NCI-H69 (cell line): ENCODE measurements at regions not wholly inside any gene's neighbourhood (a gene's known extent, or its start where the extent isn't known, plus 50 kb on each side); places are given as distances from the start of the nearest gene placed in this dataset.

Source experiments
- DNase-seq: peaks from one replicate; lab custom pipeline; 2025; lab: John Stamatoyannopoulos, UW

DNA sequence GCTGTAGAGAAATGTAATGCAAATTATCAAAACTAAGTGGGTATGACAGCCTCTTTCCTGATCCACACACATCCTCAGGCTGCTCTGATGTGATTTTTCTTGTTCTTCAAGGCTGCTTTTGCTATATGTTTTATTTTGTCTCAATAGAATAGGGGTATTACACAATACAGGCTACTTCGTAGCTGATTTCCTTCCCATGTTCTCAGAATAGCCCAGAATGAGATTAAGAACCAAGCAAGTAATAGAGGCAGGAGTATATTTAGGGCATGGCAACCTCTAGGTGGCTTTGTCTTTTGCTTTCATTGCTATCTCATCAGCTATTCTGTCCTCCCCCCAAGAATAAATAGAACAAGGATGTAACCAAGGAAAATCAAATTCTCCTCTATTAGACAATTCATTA, 241.8 kb downstream of the ALDH8A1 start:
- no peak for DNase-seq

DNA sequence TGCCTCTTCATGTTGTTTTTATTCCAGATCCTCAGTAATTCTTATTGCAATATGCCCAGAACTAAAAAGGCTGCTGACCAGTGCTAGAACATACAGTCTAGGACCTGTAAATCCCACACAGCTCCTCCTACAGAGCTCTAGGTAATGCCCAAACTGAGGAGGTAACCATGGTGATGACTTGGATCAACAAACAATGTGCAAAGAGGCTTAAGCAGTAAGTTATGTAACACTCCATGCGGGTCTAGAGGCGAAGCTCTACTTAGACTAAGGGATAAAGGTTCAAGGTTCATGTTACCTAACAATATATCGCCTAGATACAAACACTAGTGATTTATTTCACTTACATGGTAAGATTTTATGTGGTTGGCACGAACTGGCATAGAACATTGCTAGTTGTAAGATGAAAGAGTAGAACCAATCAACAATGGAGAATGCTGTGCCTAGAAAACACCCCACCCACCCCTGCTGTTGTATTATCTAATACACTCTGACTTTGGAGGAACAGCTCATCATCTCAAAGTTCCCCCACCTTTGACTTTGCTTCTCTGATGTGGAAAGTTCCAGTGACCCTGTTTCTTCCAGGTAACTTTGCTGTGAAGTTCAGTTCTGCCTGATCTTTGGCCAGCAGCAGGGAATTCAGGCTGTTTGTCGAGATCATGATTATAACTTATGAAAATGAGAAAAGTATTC, 242.4 kb downstream of the ALDH8A1 start:
- DNase-seq: peak; percentile 12

DNA sequence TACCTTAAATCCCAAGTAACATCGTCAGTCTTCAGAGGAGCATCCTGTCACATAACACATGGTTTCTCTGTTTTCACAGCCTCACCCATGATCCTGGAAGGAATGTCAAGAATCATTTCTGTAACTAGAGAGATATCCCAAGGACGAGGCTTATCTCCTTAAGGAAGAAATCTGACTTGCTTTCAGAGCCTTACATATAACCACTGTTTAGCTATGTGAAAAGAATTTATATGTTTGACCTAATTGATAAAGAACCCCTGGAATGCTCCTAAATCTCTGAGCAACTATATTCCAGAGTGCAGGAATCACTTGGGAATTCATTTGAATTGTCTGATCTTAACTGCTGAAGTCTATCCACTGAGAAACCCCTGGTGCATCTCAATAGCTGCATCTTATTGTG, 243.1 kb downstream of the ALDH8A1 start:
- no peak for DNase-seq

DNA sequence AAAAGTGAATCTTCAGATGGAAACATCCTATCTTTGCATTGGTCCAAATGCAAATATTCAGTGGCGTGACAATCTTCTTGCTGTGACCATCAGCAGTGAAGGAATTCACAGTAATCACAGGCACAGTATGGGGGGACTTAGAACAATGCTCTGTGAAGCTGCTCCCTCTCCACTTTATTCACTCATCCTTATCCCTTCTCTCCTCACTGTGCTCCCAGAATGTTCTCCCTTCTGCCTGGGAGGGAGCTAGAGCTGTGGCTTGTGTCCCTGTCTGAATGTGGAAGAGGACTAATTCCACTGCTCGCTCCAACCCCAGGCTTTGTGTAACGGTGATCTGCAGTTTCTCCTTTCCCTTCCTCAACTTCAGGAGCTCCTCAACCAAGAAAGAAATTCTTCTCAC, 243.7 kb downstream of the ALDH8A1 start:
- DNase-seq: no peak

DNA sequence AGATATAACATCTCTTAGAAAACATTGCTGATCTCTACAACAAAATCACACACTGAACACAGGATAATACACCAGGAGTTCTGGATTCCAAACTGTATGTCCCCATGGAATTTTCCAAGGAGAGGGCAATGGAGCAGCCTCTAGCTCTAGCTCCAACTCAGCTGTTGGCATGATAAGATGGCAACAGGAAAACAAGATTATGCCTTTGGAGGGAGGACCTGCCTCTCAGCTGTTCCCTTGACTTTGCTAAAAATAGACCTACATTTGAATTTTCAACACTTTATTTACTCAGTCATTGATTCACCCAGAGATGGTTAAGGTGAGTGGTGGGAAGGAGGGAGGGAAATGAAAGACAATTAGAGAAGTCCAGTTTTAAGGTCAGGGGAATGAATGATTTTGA, 246.7 kb downstream of the ALDH8A1 start:
- DNase-seq: no peak

DNA sequence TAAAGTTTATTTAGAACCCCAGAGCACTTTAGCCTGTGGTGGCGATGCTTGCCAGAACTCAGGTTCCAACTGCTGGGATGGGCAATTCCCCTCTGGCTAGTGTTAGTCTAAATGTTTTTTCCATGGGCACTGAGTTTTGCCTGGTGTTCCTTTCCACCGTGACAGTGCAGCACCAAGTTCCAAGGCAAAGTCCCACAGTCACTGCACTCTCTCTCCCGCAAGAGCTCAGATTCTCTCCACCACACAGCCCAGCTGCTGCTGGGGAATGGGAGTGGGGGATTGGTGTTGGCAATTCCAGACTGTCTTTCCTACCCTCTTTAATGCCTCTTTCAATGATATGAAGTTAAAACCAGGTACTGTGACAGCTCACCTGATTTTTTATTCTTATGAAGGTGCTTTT, 247.6 kb downstream of the ALDH8A1 start:
- no peak for DNase-seq

DNA sequence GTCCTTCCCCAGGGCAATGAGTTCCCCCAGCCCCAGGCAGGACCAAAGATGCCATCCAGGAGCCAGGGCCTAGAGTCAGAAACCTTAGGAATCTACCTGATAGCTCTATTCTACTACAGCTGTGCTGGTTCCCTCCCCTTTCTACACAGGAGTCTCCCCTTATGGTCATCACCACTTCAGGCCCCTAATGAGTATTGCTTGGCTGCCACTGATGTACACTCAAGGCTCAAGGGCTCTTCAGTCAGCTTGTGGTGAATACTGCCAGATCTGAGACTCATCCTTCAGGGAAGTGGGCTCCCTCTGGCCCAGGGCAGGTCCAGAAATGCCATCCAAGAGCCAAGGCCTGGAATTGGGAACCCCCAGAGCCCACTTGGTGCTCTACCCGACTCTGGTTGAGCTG, 248.6 kb downstream of the ALDH8A1 start:
- DNase-seq: no peak

DNA sequence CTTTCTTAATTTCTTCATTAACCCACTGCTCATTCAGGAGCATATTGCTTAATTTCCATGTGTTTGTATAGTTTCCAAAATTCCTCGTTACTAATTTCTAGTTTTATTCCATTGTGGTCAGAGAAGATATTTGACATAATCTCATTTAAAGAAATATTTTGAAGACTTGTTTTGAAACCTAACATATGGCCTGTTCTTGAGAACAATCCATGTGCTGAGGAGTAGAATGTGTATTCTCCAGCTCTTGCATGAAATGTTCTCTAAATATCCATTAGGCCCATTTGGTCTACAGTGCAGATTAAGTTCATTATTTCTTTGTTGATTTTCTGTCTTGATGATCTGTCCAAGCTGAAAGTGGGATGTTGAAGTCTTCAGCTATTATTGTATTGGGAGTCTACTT, 251.7 kb downstream of the ALDH8A1 start:
- no peak for DNase-seq

DNA sequence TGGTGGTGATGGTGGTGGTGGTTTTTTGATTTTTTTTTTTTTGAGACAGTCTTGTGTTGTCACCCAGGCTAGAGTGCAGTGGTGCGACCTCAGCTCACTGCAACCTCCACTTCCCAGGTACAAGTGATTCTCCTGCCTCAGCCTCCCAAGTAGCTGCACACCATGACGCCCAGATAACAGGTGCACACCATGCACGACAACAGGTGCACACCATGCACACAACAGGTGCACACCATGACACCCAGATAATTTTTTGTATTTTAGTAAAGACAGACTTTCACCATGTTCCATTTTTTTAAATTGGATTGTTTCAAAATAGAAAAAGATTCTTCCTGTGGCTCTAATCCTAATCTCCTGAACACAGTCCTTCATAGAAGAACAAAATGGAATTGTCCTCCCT, 257.9 kb downstream of the ALDH8A1 start:
- DNase-seq: no peak

DNA sequence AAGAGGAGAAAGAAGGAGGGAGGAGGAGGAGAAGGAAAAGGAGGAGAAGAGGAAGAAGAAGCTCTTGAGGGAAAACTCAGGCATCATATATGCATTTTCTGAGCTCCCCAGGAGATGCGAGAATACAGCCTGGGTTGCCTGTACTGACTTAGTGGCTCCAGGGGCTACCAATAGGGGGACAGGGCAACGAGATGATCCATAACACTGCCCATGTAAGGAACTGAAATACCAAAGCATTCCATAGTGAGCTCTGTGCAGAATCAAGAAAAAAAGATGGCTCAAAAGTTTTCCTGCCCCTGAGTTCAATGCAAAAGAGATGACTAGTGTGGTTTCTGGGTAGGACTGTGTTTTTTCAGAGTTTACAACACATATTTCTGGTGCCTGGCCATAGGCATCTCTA, 258.7 kb downstream of the ALDH8A1 start:
- no peak for DNase-seq

DNA sequence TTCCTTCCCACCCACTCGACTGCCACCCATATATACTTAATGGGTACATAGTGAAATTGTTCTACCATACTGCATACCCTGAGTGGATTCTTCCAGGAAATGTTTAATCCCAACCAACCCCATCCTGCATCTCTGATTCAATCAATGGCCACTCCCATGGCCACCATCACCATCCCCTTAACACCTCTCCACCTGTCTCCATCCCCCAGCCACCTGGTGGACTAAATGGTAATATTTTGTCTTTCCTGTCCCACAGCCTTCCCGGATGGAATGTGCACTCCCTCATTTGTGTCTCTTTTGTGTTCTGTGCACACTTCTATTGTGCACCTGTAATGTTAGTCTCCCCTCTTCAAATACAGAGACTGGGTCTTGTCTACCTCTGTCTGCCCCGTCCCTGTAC, 259.9 kb downstream of the ALDH8A1 start:
- DNase-seq: no peak

DNA sequence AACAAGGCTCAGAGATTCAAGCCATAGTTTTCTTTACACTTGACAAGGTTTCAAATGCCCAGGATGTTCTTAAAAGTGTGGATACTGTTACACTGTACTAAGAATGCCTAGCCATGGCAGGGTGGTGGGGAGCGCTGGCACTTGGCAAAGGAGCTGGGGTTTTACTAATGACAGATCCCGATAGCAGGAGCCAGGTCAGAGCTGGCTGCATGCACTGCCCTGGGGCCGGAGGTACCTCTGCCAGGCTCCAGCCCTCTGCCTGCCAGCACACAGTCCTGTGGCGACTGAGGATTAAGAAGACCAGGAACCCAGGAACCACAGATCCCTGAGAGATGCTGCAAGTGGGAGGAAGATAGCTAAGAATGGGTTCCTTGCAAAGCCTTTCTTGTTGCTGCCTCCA, 260.3 kb downstream of the ALDH8A1 start:
- no peak for DNase-seq

DNA sequence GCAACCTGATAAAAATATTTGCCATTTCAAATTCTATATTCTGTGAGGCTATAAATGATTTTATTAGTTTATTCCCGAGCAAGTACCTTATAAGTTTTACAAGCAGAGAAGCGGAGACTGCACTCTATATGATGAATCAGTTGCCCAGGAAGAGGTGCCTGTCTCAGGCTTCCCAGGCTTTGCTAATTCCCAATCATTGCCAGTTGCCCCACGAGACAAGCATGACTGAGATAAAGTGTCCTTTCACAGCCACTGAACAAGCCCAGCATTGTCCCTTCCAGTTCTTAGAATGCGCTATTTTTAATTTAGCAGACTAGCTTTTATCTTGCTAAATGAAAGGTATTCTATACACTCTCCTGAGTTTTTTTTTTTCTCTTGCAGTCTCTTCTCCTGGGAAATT, 260.7 kb downstream of the ALDH8A1 start:
- DNase-seq: no peak

DNA sequence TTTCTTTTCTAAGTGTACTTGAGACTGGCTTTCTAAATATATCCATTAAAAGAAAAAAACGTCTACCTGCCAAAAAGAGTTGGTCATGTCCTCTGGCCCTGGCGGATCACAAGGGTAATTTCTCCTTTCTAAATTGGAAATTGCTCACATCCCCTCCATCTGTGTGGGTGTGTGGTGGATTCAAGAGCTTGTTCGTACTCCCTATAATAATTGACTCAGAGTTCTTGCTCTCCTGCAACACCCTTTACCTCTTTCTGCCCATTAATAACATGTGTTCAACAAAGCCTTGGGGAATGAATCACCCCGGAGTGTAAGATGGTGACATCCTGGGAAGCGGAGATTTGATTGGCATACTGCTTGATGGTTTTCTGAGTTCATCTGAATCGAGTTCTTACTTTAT, 263.8 kb downstream of the ALDH8A1 start:
- DNase-seq: no peak

DNA sequence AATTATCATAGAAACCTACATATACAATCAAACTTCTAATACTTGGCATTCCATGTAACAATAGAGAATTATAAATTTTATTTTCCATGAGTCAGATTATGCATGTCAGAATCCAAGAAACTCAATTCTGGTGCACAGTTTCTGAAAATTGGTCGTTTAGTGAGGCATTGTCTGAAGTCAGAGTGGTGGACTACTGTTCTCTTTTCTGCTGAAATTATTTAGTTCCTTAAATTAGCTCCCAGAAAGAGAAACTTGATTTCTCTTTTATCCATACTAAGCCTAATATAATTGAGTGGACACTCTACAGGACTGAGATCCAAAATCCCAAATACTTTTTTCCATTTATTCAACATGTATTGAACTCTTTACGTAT, 265.5 kb downstream of the ALDH8A1 start:
- no peak for DNase-seq

DNA sequence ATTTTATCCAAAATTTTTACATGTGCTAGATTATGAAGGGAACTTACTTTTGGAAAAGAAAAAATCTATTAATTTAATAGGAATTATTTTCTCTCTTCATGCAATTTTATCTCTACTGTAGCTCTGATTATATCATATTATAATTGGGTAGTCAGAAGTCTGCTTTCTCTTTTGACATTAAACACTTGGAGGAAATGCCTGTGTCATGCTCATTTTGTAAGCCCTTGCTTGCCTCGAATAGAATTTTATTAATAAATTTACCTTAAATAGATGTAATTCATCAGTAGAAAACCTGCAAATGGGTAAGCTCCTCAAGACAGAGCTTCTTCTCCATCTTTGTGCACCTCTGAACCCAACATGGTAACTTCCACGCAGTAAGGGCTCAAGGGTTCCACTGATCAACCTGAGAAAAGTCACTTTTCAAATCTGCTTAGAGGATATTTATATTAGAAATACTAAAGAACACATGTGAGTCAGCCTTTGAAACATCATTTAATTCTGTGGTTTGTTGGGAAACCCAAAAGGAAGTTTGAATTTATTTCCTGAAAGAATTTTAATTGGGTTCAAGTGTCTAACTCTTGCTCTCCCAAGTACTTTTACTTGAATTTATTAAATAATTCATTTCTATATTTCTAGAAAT, 266.0 kb downstream of the ALDH8A1 start:
- DNase-seq: no peak

DNA sequence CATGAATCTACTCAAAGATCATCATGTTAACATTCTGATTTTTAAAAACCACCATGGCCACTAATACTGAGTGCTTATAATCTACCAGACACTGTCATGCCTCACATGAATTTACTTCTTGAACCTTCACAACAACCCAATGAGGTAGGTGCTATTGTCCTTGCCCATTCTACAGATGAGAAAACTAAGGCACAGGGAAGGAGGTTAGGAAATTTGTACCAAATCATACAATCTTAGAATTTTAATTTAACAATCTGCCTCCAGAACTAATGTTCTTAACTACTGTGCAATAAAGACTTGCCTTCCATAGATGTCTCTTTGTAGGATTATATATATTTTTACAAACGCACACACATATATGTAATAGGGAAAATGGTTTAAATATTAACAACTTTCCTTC, 269.5 kb downstream of the ALDH8A1 start:
- no peak for DNase-seq

DNA sequence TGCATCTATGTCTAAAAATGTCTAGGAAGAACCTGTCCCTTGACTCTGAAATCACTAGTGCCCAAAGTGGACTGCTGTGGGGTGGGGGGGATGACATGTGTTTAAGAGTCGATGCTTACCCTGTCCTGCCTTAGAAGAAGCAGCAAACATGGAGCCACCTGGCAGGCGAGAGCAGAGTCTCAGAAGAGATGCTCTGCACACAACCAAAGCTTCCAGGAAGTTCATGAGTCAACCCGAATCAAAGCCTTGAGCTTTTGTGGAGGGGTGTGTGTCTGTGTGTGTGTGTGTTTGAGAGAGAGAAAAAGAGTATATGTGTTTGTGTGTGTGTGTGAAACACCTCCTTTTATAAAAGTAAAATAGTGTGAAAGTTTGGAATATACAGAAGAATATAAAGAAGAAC, 269.9 kb downstream of the ALDH8A1 start:
- DNase-seq: no peak

DNA sequence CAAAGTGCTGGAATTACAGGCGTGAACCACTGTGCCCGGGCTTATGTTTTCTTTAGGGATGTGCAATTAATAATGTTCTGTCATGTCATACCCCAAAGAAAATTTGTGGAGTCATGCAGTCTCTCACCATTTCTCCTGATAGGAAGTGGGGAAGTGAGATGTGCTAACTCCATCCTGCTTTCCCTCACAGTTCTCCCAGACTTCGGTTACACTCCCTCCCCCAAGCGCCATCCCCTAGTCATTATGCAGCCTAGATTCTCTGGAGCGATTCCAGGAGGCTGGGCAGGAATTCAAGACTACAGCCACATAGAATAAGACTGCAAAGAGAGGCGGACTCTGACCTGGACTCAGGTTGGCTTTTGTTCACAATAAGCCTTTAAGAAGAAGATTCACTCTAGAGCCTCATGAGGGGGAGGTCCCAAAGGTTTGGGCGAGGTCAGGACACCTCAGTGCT, 271.4 kb downstream of the ALDH8A1 start:
- peak; percentile 90 for DNase-seq

DNA sequence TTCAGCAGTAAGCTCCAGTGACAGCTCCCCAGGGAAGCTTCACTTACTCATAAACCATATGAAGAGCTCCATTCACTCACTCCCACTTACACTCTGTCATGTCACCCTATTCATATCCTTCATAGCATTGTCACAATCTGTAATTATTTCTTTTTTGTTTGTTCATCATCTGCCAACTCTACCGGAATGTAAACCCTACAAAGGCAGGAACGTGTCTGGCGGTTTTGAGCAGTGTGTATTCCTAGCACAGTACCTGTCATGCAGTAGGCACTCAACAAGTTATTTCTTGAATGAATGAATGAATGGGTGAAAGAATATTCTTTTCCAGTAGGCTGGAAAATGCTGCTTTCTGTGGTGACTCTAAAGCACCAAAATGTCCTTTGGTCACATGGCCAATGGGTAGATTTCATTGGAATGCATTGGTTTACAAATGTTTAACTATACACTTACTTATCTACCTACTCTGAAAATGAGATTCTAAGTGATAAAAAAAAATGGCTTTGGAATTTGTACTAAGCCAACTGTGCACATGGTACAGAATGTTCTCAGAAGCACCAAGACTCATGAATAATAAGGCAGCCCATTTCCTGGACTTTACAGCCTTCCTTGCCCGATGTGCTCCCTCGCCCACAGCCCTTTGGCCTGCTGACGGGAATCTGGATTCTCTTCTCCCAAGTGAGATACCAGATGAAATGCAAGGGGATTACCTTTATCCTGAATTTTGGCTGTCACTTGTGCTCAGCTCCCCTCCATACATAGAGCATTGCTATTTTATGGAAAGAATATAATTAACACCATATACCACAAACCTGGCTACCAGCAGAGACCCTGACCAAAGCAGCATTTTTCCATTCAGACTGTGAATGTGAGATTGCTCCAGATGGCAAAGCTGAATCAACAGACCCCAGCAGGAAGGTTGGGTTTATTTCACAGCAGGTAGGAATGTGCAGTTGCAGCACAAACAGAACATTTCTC, 273.3 kb downstream of the ALDH8A1 start:
- peak; percentile 89 for DNase-seq

DNA sequence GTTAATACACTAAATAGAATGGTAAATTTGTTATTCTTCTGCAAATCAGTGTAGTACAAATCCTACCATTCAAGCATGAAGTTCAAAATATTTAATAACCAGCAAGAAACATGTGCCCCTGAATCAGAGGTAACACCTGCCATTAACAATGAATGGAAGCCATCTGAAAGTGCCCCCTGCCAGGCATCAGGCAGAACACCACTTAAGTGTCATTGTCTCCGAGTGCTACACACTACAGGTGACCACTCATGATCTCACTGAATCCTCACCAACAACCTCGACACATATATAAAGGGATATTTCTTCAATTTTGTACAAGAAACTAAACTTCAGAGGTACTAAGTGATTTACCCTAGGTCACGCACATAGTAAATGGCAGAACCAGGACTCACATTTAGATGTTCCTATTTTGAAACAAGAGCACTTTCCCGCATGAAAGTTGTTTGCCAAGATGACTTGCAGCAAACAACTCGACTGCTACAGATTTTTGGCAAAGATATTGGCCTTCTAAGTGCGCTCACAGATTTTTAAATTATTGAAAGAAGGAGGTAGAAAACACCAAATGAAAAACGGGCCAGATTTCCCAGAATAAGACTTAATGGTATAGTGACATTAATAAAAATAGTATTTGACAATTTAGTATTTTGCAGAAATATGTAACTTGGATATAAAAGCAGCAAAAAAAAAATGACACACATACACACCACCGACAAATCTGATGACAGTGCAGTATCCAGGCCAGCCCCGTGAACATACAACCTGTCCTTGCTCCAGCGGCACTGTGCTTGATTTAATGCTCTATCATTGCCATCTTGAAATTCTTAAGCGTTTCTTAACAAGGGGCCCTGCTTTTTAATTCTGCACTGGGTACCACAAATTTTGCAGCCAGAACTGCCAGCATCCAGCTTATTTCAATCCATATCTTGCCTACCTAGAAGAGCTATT, 274.5 kb downstream of the ALDH8A1 start:
- DNase-seq: peak; percentile 94

DNA sequence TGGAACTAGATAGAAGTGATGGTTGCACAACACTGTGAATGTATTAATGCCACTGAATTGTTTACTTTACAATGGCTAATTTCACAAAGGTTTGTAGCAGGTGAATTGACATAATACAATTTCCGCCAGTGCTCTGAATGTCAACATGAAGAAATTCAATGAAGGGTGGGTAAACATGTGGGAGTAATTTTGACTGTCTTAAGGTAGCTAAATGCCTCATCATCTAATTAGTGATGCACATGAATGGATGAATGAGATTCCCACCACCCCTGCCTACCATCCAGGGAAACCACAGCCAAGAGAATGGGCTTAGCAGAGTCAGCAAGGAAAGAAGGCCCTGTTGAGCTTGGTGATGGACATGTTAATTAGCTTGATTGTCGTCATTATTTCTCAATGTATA, 275.3 kb downstream of the ALDH8A1 start:
- DNase-seq: peak; percentile 95
